Activated CD4-positive, CD25-positive, alpha-beta regulatory T cell (primary cell): ENCODE measurements at regions not wholly inside any gene's neighbourhood (a gene's known extent, or its start where the extent isn't known, plus 50 kb on each side); places are given as distances from the start of the nearest gene placed in this dataset.
"Not testable (repeated sequence)": the region's sequence is repeated elsewhere in the genome, so short reads cannot be mapped to it uniquely, and the experiment has no call there.

Experiments
- DNase-seq, 4 experiments: peaks; one replicate each; lab custom pipeline; 2025; lab: John Stamatoyannopoulos, UW

GRCh38 chrY:18919256-18919655 lies 145.7 kb upstream of the HSFY2 start:
- no peak for DNase-seq

GRCh38 chrY:18912846-18913245 lies 139.3 kb upstream of the HSFY2 start:
- DNase-seq, result no peak

GRCh38 chrY:18909846-18910245 lies 136.3 kb upstream of the HSFY2 start:
- DNase-seq, result no peak

- DNase-seq, result not testable (repeated sequence)
Observed at GRCh38 chrY:18906198-18906597, 132.7 kb upstream of the HSFY2 start.

GRCh38 chrY:18904296-18904695 lies 130.8 kb upstream of the HSFY2 start:
- DNase-seq, result no peak

GRCh38 chrY:18891994-18892393 lies 118.5 kb upstream of the HSFY2 start:
- no peak for DNase-seq

GRCh38 chrY:18889548-18889947 lies 116.0 kb upstream of the HSFY2 start:
- DNase-seq, result no peak

- DNase-seq, result no peak
Observed at GRCh38 chrY:18884748-18885147, 111.2 kb upstream of the HSFY2 start.

- not testable (repeated sequence) for DNase-seq
Observed at GRCh38 chrY:18869145-18869544, 95.6 kb upstream of the HSFY2 start.

GRCh38 chrY:18866887-18867551 lies 93.5 kb upstream of the HSFY2 start:
- not testable (repeated sequence) for DNase-seq

GRCh38 chrY:18860856-18861255 lies 87.3 kb upstream of the HSFY2 start:
- DNase-seq, result not testable (repeated sequence)

- DNase-seq, result not testable (repeated sequence)
Observed at GRCh38 chrY:18858484-18859191, 85.1 kb upstream of the HSFY2 start.

GRCh38 chrY:18855184-18855583 lies 81.6 kb upstream of the HSFY2 start:
- not testable (repeated sequence) for DNase-seq

GRCh38 chrY:18853323-18853722 lies 79.8 kb upstream of the HSFY2 start:
- DNase-seq, result not testable (repeated sequence)

- not testable (repeated sequence) for DNase-seq
Observed at GRCh38 chrY:18836643-18837042, 63.1 kb upstream of the HSFY2 start.
